GM12878 (cell line): ENCODE measurements at regions not wholly inside any gene's neighbourhood (a gene's known extent, or its start where the extent isn't known, plus 50 kb on each side); places are given as distances from the start of the nearest gene placed in this dataset.

Source experiments
- ATAC-seq: fragments of 200-7000 bp; cut with Tn5 transposase; 3 replicates; pipeline ENCODE4 v1.9.1; 2020; ENCODE audit warnings: mild to moderate bottlenecking, moderate library complexity
- BruUV-seq: library from RNA; stranded (reverse); fragments of 400-500 nt; replicated peaks from 2 replicates; lab custom pipeline; 2021; lab: Mats Ljungman, UMichigan
- CTCF ChIA-PET: fragments of 300-600 bp; sonication (Branson Sonifier 250); formaldehyde crosslinking; extraction: SDS; loops from one replicate; lab custom pipeline; 2021; ENCODE audit warnings: inconsistent platforms; lab: Yijun Ruan, JAX
- POLR2A ChIA-PET: fragments of 350-600 bp; formaldehyde crosslinking; extraction: SDS; loops from one replicate; lab custom pipeline; 2021; ENCODE audit warnings: inconsistent platforms; lab: Charles Lee
- RAD21 ChIA-PET: fragments of 300-600 bp; sonication (Branson Sonifier 250); formaldehyde crosslinking; loops from one replicate; lab custom pipeline; 2023; ENCODE audit warnings: antibody characterized with exemption; ENCODE audit not compliant: unreplicated experiment; lab: Charles Lee
- SMC1A ChIA-PET: fragments of 300-600 bp; sonication (Branson Sonifier 250); formaldehyde crosslinking; loops from one replicate; lab custom pipeline; 2023; ENCODE audit not compliant: unreplicated experiment, uncharacterized antibody; lab: Charles Lee
- DNase-seq: peaks from one replicate; pipeline ENCODE4 v3.0.0-alpha.2; 2011; ENCODE audit warnings: low read depth, low spot score
- FAIRE-seq: peaks from 3 replicates; lab custom pipeline; 2011; peaks lifted over from hg19 to GRCh38; lab: Jason Lieb, UNC
- H2AFZ ChIP-seq: 2 replicates; pipeline ENCODE4 v1.6.0; 2011; ENCODE audit warnings: low read depth, low read length, control low read depth; ENCODE audit not compliant: control insufficient read depth
- H3K27ac ChIP-seq: 2 replicates; pipeline ENCODE4 v1.5.1; 2011; ENCODE audit warnings: control low read depth; ENCODE audit not compliant: control insufficient read depth, insufficient read depth
- H3K27me3 ChIP-seq, 2 experiments: replicated peaks in 1 of 2; 2 replicates each; pipeline versions ENCODE4 v1.6.0 to v1.6.1; 2011; ENCODE audit warnings: low read length in 1 of 2; ENCODE audit not compliant: control insufficient read depth in 2 of 2, insufficient read depth in 2 of 2
- H3K36me3 ChIP-seq, 2 experiments: 2 replicates each; pipeline ENCODE4 v1.5.1; 2011; ENCODE audit warnings: low read length in 1 of 2; ENCODE audit not compliant: control insufficient read depth in 2 of 2, insufficient read depth in 2 of 2
- H3K4me1 ChIP-seq: 2 replicates; pipeline ENCODE4 v1.6.1; 2011; ENCODE audit warnings: mild to moderate bottlenecking, low read length, moderate library complexity, mixed read lengths; ENCODE audit not compliant: control insufficient read depth, insufficient read depth
- H3K4me2 ChIP-seq: 2 replicates; pipeline ENCODE4 v1.6.0; 2011; ENCODE audit warnings: control low read depth; ENCODE audit not compliant: control insufficient read depth, insufficient read depth
- H3K4me3 ChIP-seq: fragments of 200-600 bp; sonication (generic); 2 replicates; pipeline ENCODE4 v1.5.1; 2016
- H3K79me2 ChIP-seq: 2 replicates; pipeline ENCODE4 v1.6.0; 2011; ENCODE audit warnings: low read length; ENCODE audit not compliant: control insufficient read depth, insufficient read depth
- H3K9ac ChIP-seq: 2 replicates; pipeline ENCODE4 v1.8.0; 2011; ENCODE audit warnings: low read length, control low read depth, mixed read lengths; ENCODE audit not compliant: control insufficient read depth, insufficient read depth
- H3K9me3 ChIP-seq: replicated peaks from 3 replicates; pipeline ENCODE4 v1.5.1; 2011; ENCODE audit warnings: mild to moderate bottlenecking, low read length; ENCODE audit not compliant: control insufficient read depth, insufficient read depth
- H4K20me1 ChIP-seq: 2 replicates; pipeline ENCODE4 v1.6.0; 2011; ENCODE audit not compliant: control insufficient read depth, insufficient read depth
- NFYB ChIP-seq: IDR thresholded peaks from 2 replicates; pipeline ENCODE4 v1.6.1; 2011; ENCODE audit warnings: low read depth, mild to moderate bottlenecking, low read length, improper control_type of control experiment, moderate library complexity; ENCODE audit not compliant: insufficient read depth
- WGBS: methylation state at CpG from one replicate; pipeline ENCODE4 v1.1.6; 2016; ENCODE audit warnings: low lambda C conversion rate; ENCODE audit not compliant: insufficient replicate concordance, insufficient coverage; ENCODE audit errors: missing lambda C conversion rate; 5-methylcytosine and 5-hydroxymethylcytosine counted together
- in situ Hi-C: fragments of 300-500 bp; cut with MboI; formaldehyde crosslinking; loops from 9 replicates; pipeline ENCODE4 v1.14.3; 2018; ENCODE audit warnings: mixed read lengths
- intact Hi-C: fragments of 100-400 bp; cut with micrococcal nuclease; formaldehyde crosslinking; loops from one replicate; pipeline ENCODE4 v1.14.2; 2022; ENCODE audit not compliant: unreplicated experiment
- TF ChIP-seq, protein P1 (sequence below): fragments of 450-650 bp; formaldehyde crosslinking; IDR thresholded peaks from 2 replicates; pipeline ENCODE4 v1.5.0; 2022; ENCODE audit warnings: mild to moderate bottlenecking, missing genetic modification characterization
- TF ChIP-seq, protein P2 (sequence below): fragments of 450-650 bp; formaldehyde crosslinking; IDR thresholded peaks from 2 replicates; pipeline ENCODE4 v1.4.0; 2020; ENCODE audit warnings: mild to moderate bottlenecking, moderate library complexity

DNA sequence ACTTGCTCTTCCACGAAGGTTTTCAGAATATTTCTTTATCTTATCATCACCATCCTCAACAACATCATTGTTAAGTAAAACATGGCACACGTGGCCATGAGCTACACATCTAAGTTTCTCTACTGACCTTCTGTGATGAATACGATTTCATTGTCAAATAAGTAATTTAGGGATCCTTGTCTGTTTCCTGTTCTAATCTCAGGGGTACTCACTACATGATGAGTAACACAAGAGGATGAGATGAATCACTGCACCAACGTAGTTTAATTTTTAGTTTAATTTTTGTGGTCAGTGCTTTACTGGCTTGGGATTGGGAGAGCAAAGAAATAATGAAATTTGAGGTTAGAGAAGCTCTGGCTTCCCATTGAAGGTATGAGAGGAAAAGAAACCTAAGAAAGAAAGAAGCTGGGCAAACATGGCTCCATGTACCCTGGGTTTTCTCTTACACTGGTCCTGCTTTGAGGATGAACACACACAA, 461.9 kb upstream of the KLF6 start:
- Histone ChIP-seq H2AFZ (no peak overlapping the region), H4K20me1 (no peaks in the 10 kb centered on the region), H3K4me1 (no peaks in the 10 kb centered on the region), H3K4me3 (no peak overlapping the region), H3K4me2 (no peak overlapping the region), H3K36me3 (no peaks in the 10 kb centered on the region), H3K9me3 (no peaks in the 10 kb centered on the region), H3K27ac (no peak overlapping the region), H3K79me2 (no peaks in the 10 kb centered on the region), H3K9ac (no peak overlapping the region), H3K27me3 (no peaks in the 10 kb centered on the region)
- ChIA-PET POLR2A (no interaction called here), SMC1A (no interaction called here), CTCF (no interaction called here), RAD21 (no interaction called here)
- no TSS peak for BruUV-seq
- in situ Hi-C loops, result no loop called here
- WGBS, result 0% methylated on average over 4 of the region's 4 CpGs
- ATAC-seq, result no peak
- TF ChIP-seq, protein P1, sequence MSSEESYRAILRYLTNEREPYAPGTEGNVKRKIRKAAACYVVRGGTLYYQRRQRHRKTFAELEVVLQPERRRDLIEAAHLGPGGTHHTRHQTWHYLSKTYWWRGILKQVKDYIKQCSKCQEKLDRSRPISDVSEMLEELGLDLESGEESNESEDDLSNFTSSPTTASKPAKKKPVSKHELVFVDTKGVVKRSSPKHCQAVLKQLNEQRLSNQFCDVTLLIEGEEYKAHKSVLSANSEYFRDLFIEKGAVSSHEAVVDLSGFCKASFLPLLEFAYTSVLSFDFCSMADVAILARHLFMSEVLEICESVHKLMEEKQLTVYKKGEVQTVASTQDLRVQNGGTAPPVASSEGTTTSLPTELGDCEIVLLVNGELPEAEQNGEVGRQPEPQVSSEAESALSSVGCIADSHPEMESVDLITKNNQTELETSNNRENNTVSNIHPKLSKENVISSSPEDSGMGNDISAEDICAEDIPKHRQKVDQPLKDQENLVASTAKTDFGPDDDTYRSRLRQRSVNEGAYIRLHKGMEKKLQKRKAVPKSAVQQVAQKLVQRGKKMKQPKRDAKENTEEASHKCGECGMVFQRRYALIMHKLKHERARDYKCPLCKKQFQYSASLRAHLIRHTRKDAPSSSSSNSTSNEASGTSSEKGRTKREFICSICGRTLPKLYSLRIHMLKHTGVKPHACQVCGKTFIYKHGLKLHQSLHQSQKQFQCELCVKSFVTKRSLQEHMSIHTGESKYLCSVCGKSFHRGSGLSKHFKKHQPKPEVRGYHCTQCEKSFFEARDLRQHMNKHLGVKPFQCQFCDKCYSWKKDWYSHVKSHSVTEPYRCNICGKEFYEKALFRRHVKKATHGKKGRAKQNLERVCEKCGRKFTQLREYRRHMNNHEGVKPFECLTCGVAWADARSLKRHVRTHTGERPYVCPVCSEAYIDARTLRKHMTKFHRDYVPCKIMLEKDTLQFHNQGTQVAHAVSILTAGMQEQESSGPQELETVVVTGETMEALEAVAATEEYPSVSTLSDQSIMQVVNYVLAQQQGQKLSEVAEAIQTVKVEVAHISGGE, result no peak
- TF ChIP-seq, protein P2, sequence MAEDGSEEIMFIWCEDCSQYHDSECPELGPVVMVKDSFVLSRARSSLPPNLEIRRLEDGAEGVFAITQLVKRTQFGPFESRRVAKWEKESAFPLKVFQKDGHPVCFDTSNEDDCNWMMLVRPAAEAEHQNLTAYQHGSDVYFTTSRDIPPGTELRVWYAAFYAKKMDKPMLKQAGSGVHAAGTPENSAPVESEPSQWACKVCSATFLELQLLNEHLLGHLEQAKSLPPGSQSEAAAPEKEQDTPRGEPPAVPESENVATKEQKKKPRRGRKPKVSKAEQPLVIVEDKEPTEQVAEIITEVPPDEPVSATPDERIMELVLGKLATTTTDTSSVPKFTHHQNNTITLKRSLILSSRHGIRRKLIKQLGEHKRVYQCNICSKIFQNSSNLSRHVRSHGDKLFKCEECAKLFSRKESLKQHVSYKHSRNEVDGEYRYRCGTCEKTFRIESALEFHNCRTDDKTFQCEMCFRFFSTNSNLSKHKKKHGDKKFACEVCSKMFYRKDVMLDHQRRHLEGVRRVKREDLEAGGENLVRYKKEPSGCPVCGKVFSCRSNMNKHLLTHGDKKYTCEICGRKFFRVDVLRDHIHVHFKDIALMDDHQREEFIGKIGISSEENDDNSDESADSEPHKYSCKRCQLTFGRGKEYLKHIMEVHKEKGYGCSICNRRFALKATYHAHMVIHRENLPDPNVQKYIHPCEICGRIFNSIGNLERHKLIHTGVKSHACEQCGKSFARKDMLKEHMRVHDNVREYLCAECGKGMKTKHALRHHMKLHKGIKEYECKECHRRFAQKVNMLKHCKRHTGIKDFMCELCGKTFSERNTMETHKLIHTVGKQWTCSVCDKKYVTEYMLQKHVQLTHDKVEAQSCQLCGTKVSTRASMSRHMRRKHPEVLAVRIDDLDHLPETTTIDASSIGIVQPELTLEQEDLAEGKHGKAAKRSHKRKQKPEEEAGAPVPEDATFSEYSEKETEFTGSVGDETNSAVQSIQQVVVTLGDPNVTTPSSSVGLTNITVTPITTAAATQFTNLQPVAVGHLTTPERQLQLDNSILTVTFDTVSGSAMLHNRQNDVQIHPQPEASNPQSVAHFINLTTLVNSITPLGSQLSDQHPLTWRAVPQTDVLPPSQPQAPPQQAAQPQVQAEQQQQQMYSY, result no peak
- no peak for TF ChIP-seq NFYB
- no peak for DNase-seq
- intact Hi-C loops, result no loop called here
- no peak for FAIRE-seq
